Endothelial cell of umbilical vein (primary cell): ENCODE measurements at regions not wholly inside any gene's neighbourhood (a gene's known extent, or its start where the extent isn't known, plus 50 kb on each side); places are given as distances from the start of the nearest gene placed in this dataset.

Experiments
- CTCF ChIP-seq, 2 donors: IDR thresholded peaks; 1 replicate in 1 of 2; 2 replicates in 1 of 2; pipeline ENCODE4 v1.5.1; 2011; ENCODE audit warnings: low read length in 2 of 2, mild to moderate bottlenecking in 2 of 2, moderate library complexity in 2 of 2, control low read depth in 1 of 2, inconsistent platforms in 1 of 2, low read depth in 1 of 2; ENCODE audit not compliant: insufficient read depth in 1 of 2; ENCODE audit errors: extremely low read depth in 1 of 2
- EZH2 ChIP-seq: IDR thresholded peaks from 2 replicates; pipeline ENCODE4 v1.6.1; 2012; ENCODE audit warnings: borderline replicate concordance, low read depth, mild to moderate bottlenecking, moderate library complexity, low read length, inconsistent platforms; ENCODE audit not compliant: severe bottlenecking
- FOS ChIP-seq: IDR thresholded peaks from 2 replicates; pipeline ENCODE4 v1.6.1; 2011; ENCODE audit warnings: mild to moderate bottlenecking, low read length, moderate library complexity, borderline replicate concordance; ENCODE audit not compliant: insufficient read depth
- GATA2 ChIP-seq: IDR thresholded peaks from 2 replicates; pipeline ENCODE4 v1.7.0; 2011; ENCODE audit warnings: low read depth, mild to moderate bottlenecking, moderate library complexity, mixed read lengths, low read length; ENCODE audit not compliant: insufficient read length, insufficient read depth
- JUN ChIP-seq: IDR thresholded peaks from 2 replicates; pipeline ENCODE4 v1.6.1; 2011; ENCODE audit warnings: borderline replicate concordance, low read depth; ENCODE audit not compliant: insufficient read length, insufficient read depth
- MAX ChIP-seq: IDR thresholded peaks from 2 replicates; pipeline ENCODE4 v1.6.1; 2011; ENCODE audit not compliant: insufficient read depth, insufficient read length
- MYC ChIP-seq: IDR thresholded peaks from one replicate; pipeline ENCODE4 v1.6.1; 2011; ENCODE audit warnings: mild to moderate bottlenecking, low read depth, low read length
- POLR2A ChIP-seq: IDR thresholded peaks from 2 replicates; pipeline ENCODE4 v1.6.1; 2012; ENCODE audit warnings: low read depth, mild to moderate bottlenecking, control low read depth, low read length
- POLR2AphosphoS5 ChIP-seq: IDR thresholded peaks from 2 replicates; pipeline ENCODE4 v1.6.1; 2012; ENCODE audit warnings: low read depth, mild to moderate bottlenecking, control low read depth, low read length, moderate library complexity; ENCODE audit not compliant: insufficient read depth

- TF ChIP-seq CTCF (IDR thresholded peaks at IDR 0.05; ENCODE audit: extremely low read depth in 1 of 2, insufficient read depth in 1 of 2, low read depth in 1 of 2, low read length in 2 of 2) (no peak), POLR2A (no peak), EZH2 (no peak), POLR2AphosphoS5 (no peak), MYC (no peak), JUN (no peak), MAX (no peak), FOS (no peak), GATA2 (no peak)
Measured at GRCh38 chr5:68452286-68452685, 236.7 kb downstream of the PIK3R1 start.
